ENCODE measurements at regions not wholly inside any gene's neighbourhood (a gene's known extent, or its start where the extent isn't known, plus 50 kb on each side); places are given as distances from the start of the nearest gene placed in this dataset.
"Not testable (repeated sequence)": the region's sequence is repeated elsewhere in the genome, so short reads cannot be mapped to it uniquely, and the experiment has no call there.

DNA sequence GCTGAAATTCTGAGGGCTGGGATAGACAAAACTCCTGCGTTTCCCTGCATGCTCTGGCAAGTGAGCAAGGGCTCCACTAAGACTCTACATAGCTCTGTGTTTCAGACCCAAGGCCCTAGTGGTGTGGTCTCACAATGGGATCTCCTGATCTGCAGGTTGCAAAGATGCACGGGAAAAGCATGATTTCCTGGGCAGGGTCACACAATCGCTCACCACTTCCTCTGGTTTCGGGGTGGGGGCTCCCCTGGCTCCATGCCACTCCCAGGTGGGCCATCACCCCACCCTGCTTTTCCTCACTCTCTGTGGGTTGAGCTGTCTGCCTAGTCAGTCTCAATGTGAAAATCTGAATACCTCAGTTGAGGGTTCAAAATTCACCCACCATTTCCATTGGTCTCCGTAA, 111.5 kb downstream of the KLF8 start (continued):
- TF ChIP-seq, protein P1, sequence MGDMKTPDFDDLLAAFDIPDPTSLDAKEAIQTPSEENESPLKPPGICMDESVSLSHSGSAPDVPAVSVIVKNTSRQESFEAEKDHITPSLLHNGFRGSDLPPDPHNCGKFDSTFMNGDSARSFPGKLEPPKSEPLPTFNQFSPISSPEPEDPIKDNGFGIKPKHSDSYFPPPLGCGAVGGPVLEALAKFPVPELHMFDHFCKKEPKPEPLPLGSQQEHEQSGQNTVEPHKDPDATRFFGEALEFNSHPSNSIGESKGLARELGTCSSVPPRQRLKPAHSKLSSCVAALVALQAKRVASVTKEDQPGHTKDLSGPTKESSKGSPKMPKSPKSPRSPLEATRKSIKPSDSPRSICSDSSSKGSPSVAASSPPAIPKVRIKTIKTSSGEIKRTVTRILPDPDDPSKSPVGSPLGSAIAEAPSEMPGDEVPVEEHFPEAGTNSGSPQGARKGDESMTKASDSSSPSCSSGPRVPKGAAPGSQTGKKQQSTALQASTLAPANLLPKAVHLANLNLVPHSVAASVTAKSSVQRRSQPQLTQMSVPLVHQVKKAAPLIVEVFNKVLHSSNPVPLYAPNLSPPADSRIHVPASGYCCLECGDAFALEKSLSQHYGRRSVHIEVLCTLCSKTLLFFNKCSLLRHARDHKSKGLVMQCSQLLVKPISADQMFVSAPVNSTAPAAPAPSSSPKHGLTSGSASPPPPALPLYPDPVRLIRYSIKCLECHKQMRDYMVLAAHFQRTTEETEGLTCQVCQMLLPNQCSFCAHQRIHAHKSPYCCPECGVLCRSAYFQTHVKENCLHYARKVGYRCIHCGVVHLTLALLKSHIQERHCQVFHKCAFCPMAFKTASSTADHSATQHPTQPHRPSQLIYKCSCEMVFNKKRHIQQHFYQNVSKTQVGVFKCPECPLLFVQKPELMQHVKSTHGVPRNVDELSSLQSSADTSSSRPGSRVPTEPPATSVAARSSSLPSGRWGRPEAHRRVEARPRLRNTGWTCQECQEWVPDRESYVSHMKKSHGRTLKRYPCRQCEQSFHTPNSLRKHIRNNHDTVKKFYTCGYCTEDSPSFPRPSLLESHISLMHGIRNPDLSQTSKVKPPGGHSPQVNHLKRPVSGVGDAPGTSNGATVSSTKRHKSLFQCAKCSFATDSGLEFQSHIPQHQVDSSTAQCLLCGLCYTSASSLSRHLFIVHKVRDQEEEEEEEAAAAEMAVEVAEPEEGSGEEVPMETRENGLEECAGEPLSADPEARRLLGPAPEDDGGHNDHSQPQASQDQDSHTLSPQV (IDR thresholded peaks at IDR 0.05), result no peak

- H3K27me3 ChIP-seq (replicated peaks in 1 of 2; ENCODE audit: control insufficient read depth in 2 of 2, insufficient read depth in 2 of 2, low read length in 1 of 2); intact Hi-C loops (cut with micrococcal nuclease; ENCODE audit: unreplicated experiment); H3K9ac ChIP-seq (ENCODE audit: control insufficient read depth, insufficient read depth, low read length); H2AFZ ChIP-seq (ENCODE audit: control insufficient read depth, low read depth, low read length); POLR2A ChIA-PET; H3K27ac ChIP-seq (ENCODE audit: control insufficient read depth, insufficient read depth); H3K4me1 ChIP-seq (ENCODE audit: control insufficient read depth, insufficient read depth, low read length); in situ Hi-C loops (cut with MboI); DNase-seq (ENCODE audit: low read depth, low spot score); FAIRE-seq; CTCF ChIA-PET; H3K4me3 ChIP-seq; H3K4me2 ChIP-seq (ENCODE audit: control insufficient read depth, insufficient read depth); H3K9me3 ChIP-seq (replicated peaks; ENCODE audit: control insufficient read depth, insufficient read depth, low read length); H3K79me2 ChIP-seq (ENCODE audit: control insufficient read depth, insufficient read depth, low read length); BruUV-seq (replicated peaks); SMC1A ChIA-PET (ENCODE audit: uncharacterized antibody, unreplicated experiment); RAD21 ChIA-PET (ENCODE audit: unreplicated experiment); ATAC-seq; H4K20me1 ChIP-seq (ENCODE audit: control insufficient read depth, insufficient read depth); H3K36me3 ChIP-seq (ENCODE audit: control insufficient read depth in 2 of 2, insufficient read depth in 2 of 2, low read length in 1 of 2): not testable (repeated sequence)
- 0% methylated on average over 4 of the region's 4 CpGs for WGBS (ENCODE audit: insufficient coverage, insufficient replicate concordance, low lambda C conversion rate, missing lambda C conversion rate)
These were observed 126.0 kb downstream of the KLF8 start for GRCh38 chrX:56358145-56358544.

DNA sequence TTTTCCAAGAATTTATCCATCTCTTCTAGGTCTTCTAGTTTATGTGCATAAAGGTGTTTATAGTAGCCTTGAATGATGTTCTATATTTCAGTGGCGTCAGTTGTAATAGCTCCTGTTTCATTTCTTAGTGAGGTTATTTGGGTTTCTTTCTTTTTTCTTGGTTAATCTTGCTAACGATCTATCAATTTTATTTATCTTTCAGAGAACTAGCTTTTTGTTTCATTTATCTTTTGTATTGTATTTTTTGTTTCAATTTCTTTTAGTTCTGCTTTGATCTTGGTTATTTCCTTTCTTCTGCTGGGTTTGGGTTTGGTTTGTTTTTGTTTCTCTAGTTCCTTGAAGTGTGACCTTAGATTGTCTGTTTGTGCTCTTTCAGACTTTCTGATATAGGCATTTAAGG, 133.0 kb downstream of the KLF8 start:
- H3K79me2 ChIP-seq (ENCODE audit: control insufficient read depth, insufficient read depth, low read length); DNase-seq (ENCODE audit: low read depth, low spot score); H3K36me3 ChIP-seq (ENCODE audit: control insufficient read depth in 2 of 2, insufficient read depth in 2 of 2, low read length in 1 of 2); H3K4me1 ChIP-seq (ENCODE audit: control insufficient read depth, insufficient read depth, low read length); H3K4me3 ChIP-seq; FAIRE-seq; RAD21 ChIA-PET (ENCODE audit: unreplicated experiment); in situ Hi-C loops (cut with MboI); BruUV-seq (replicated peaks); H3K9me3 ChIP-seq (replicated peaks; ENCODE audit: control insufficient read depth, insufficient read depth, low read length); ATAC-seq; H2AFZ ChIP-seq (ENCODE audit: control insufficient read depth, low read depth, low read length); H3K4me2 ChIP-seq (ENCODE audit: control insufficient read depth, insufficient read depth); H3K9ac ChIP-seq (ENCODE audit: control insufficient read depth, insufficient read depth, low read length); H3K27me3 ChIP-seq (replicated peaks in 1 of 2; ENCODE audit: control insufficient read depth in 2 of 2, insufficient read depth in 2 of 2, low read length in 1 of 2); CTCF ChIA-PET; intact Hi-C loops (cut with micrococcal nuclease; ENCODE audit: unreplicated experiment); H4K20me1 ChIP-seq (ENCODE audit: control insufficient read depth, insufficient read depth); SMC1A ChIA-PET (ENCODE audit: uncharacterized antibody, unreplicated experiment); POLR2A ChIA-PET; H3K27ac ChIP-seq (ENCODE audit: control insufficient read depth, insufficient read depth): not testable (repeated sequence)
- 24% methylated on average over 2 of the region's 2 CpGs for WGBS (ENCODE audit: insufficient coverage, insufficient replicate concordance, low lambda C conversion rate, missing lambda C conversion rate)

Measured in GM12878 (cell line).